Suppressor macrophage (primary cell): ENCODE measurements at regions not wholly inside any gene's neighbourhood (a gene's known extent, or its start where the extent isn't known, plus 50 kb on each side); places are given as distances from the start of the nearest gene placed in this dataset.
"Not testable (repeated sequence)": the region's sequence is repeated elsewhere in the genome, so short reads cannot be mapped to it uniquely, and the experiment has no call there.

ENCODE experiments used
- DNase-seq, 4 experiments: peaks; one replicate each; pipeline ENCODE4 v3.0.0-alpha.2; 2020 to 2022

- not testable (repeated sequence) for DNase-seq
Measured at GRCh38 chr1:116851189-116851588, 58.5 kb upstream of the PTGFRN start.

- DNase-seq, result no peak
Measured at GRCh38 chr1:116851846-116852245, 57.9 kb upstream of the PTGFRN start.

- DNase-seq, result no peak
Measured at GRCh38 chr1:116852367-116852766, 57.3 kb upstream of the PTGFRN start.

GRCh38 chr1:116852910-116853309, 56.8 kb upstream of the PTGFRN start:
- DNase-seq, result no peak

- DNase-seq, result peak; percentile 35 to 70 (median 65)
Measured at GRCh38 chr1:116853680-116854402, 55.9 kb upstream of the PTGFRN start.

GRCh38 chr1:116854403-116854690, 55.4 kb upstream of the PTGFRN start:
- DNase-seq, result no peak

- DNase-seq, result no peak
Measured at GRCh38 chr1:116854716-116855115, 55.0 kb upstream of the PTGFRN start.

GRCh38 chr1:116855191-116855619, 54.5 kb upstream of the PTGFRN start:
- DNase-seq, result peak in 1 of 4 experiments; percentile 24

GRCh38 chr1:116855773-116856201, 53.9 kb upstream of the PTGFRN start:
- no peak for DNase-seq

- no peak for DNase-seq
Measured at GRCh38 chr1:116856312-116856711, 53.4 kb upstream of the PTGFRN start.

GRCh38 chr1:116857092-116857491, 52.6 kb upstream of the PTGFRN start:
- DNase-seq, result no peak
